HG03342 (cell line): ENCODE measurements at regions not wholly inside any gene's neighbourhood (a gene's known extent, or its start where the extent isn't known, plus 50 kb on each side); places are given as distances from the start of the nearest gene placed in this dataset.
"Not testable (repeated sequence)": the region's sequence is repeated elsewhere in the genome, so short reads cannot be mapped to it uniquely, and the experiment has no call there.

Experiments used
- ATAC-seq: cut with Tn5 transposase; IDR thresholded peaks from one replicate; pipeline ENCODE4 v1.9.1; 2021; ENCODE audit warnings: mild to moderate bottlenecking, moderate library complexity; ENCODE audit not compliant: unreplicated experiment

- not testable (repeated sequence) for ATAC-seq
Observed at GRCh38 chr1:243074224-243074623, 180.9 kb downstream of the CEP170 start.

- not testable (repeated sequence) for ATAC-seq
Observed at GRCh38 chr1:243067056-243067455, 188.0 kb downstream of the CEP170 start.

- ATAC-seq = not testable (repeated sequence)
Observed at GRCh38 chr1:243061965-243062364, 193.1 kb downstream of the CEP170 start.

- not testable (repeated sequence) for ATAC-seq
Observed at GRCh38 chr1:243055510-243055909, 199.6 kb downstream of the CEP170 start.

GRCh38 chr1:243055091-243055490 is 200.0 kb downstream of the CEP170 start:
- not testable (repeated sequence) for ATAC-seq

- not testable (repeated sequence) for ATAC-seq
Observed at GRCh38 chr1:243054681-243055080, 200.4 kb downstream of the CEP170 start.

GRCh38 chr1:243053048-243053447 is 202.0 kb downstream of the CEP170 start:
- not testable (repeated sequence) for ATAC-seq

- not testable (repeated sequence) for ATAC-seq
Observed at GRCh38 chr1:243050613-243051012, 204.5 kb downstream of the CEP170 start.

GRCh38 chr1:243049716-243050115 is 205.4 kb downstream of the CEP170 start:
- ATAC-seq = not testable (repeated sequence)

- not testable (repeated sequence) for ATAC-seq
Observed at GRCh38 chr1:243021365-243021764, 233.7 kb downstream of the CEP170 start.

- ATAC-seq = not testable (repeated sequence)
Observed at GRCh38 chr1:243019030-243019635, 235.9 kb downstream of the CEP170 start.

GRCh38 chr1:243010719-243011118 is 244.4 kb downstream of the CEP170 start:
- ATAC-seq = not testable (repeated sequence)

GRCh38 chr1:243001003-243001402 is 254.1 kb downstream of the CEP170 start:
- not testable (repeated sequence) for ATAC-seq

- not testable (repeated sequence) for ATAC-seq
Observed at GRCh38 chr1:242992776-242993175, 262.3 kb downstream of the CEP170 start.

- ATAC-seq = not testable (repeated sequence)
Observed at GRCh38 chr1:242985096-242985495, 270.0 kb downstream of the CEP170 start.

- not testable (repeated sequence) for ATAC-seq
Observed at GRCh38 chr1:242973341-242973740, 281.7 kb downstream of the CEP170 start.

GRCh38 chr1:242966892-242967291 is 288.2 kb downstream of the CEP170 start:
- ATAC-seq = no peak

GRCh38 chr1:242959397-242959796 is 295.7 kb downstream of the CEP170 start:
- not testable (repeated sequence) for ATAC-seq

- not testable (repeated sequence) for ATAC-seq
Observed at GRCh38 chr1:242954945-242955344, 300.1 kb downstream of the CEP170 start.

GRCh38 chr1:242946206-242946605 is 308.9 kb downstream of the CEP170 start:
- ATAC-seq = no peak

- ATAC-seq = not testable (repeated sequence)
Observed at GRCh38 chr1:242936725-242937124, 318.4 kb downstream of the CEP170 start.

GRCh38 chr1:242924717-242925116 is 330.4 kb downstream of the CEP170 start:
- ATAC-seq = not testable (repeated sequence)

GRCh38 chr1:242923603-242924002 is 331.5 kb downstream of the CEP170 start:
- not testable (repeated sequence) for ATAC-seq
